Uterus (tissue), 3 donors: ENCODE measurements at regions not wholly inside any gene's neighbourhood (a gene's known extent, or its start where the extent isn't known, plus 50 kb on each side); places are given as distances from the start of the nearest gene placed in this dataset.

Experiments
- DNase-seq, 2 donors: peaks; one replicate each; pipeline ENCODE4 v3.0.0-alpha.2; 2019 to 2020
- H3K27ac ChIP-seq, 2 donors: fragments of 200-600 bp; sonication (generic); 1 replicate in 1 of 2; 2 replicates in 1 of 2; pipeline ENCODE4 v1.5.1; 2016 to 2018
- H3K27me3 ChIP-seq, 2 donors: fragments of 200-600 bp; sonication (generic); one replicate each; pipeline ENCODE4 v1.5.1; 2018 to 2019; ENCODE audit warnings: control low read depth in 1 of 2
- H3K36me3 ChIP-seq, 2 donors: fragments of 200-600 bp; sonication (generic); one replicate each; pipeline ENCODE4 v1.5.1; 2019; ENCODE audit warnings: control low read depth in 1 of 2
- H3K4me1 ChIP-seq, 2 donors: fragments of 200-600 bp; sonication (generic); one replicate each; pipeline ENCODE4 v1.5.1; 2018 to 2019; ENCODE audit warnings: control low read depth in 1 of 2
- H3K4me3 ChIP-seq, 2 donors: fragments of 200-600 bp; sonication (generic); 1 replicate in 1 of 2; 2 replicates in 1 of 2; pipeline ENCODE4 v1.5.1; 2018 to 2019; ENCODE audit warnings: mild to moderate bottlenecking in 1 of 2
- H3K9me3 ChIP-seq, 2 donors: fragments of 200-600 bp; sonication (generic); one replicate each; pipeline ENCODE4 v1.5.1; 2019; ENCODE audit warnings: control low read depth in 1 of 2
- CTCF ChIP-seq, 4 experiments: fragments of 200-600 bp in 2 of 4; fragments of 450-650 bp in 2 of 4; sonication (generic) in 2 of 4; IDR thresholded peaks; one replicate each; pipeline ENCODE4 v1.5.1; 2016 to 2019; ENCODE audit warnings: antibody characterized with exemption in 4 of 4, mild to moderate bottlenecking in 2 of 4, moderate library complexity in 1 of 4
- POLR2A ChIP-seq, 2 donors: fragments of 450-650 bp; IDR thresholded peaks; one replicate each; pipeline ENCODE4 v1.6.1; 2016; ENCODE audit warnings: antibody characterized with exemption in 2 of 2, mild to moderate bottlenecking in 1 of 2, moderate library complexity in 1 of 2
- intact Hi-C: fragments of 100-400 bp; cut with DNase I; formaldehyde crosslinking; loops from one replicate; pipeline ENCODE4 v1.15.1; 2023; ENCODE audit warnings: low total_unique reads
- donor health status: DM: yes; HTN: yes; CAD: no.

GRCh38 chr6:163929538-163929937 lies 515.0 kb downstream of the QKI start:
- H3K36me3 ChIP-seq: no peaks in the 10 kb centered on the region

GRCh38 chr6:163926642-163927041 lies 512.1 kb downstream of the QKI start:
- TF ChIP-seq POLR2A (IDR thresholded peaks at IDR 0.05): no peak
- TF ChIP-seq CTCF (IDR thresholded peaks at IDR 0.05): no peak
- Histone ChIP-seq H3K36me3 (no peaks in the 10 kb centered on the region), H3K4me1 (no peaks in the 10 kb centered on the region), H3K27ac (no peak overlapping the region), H3K4me3 (no peak overlapping the region), H3K27me3 (no peaks in the 10 kb centered on the region), H3K9me3 (no peaks in the 10 kb centered on the region)
- intact Hi-C loops: no loop called here
- peak in 1 of 2 donors; percentile 16 for DNase-seq

More at GRCh38 chr6:163929538-163929937, 515.0 kb downstream of the QKI start:
- intact Hi-C loops: no loop called here
- Histone ChIP-seq H3K4me3 (no peak overlapping the region), H3K27me3 (no peaks in the 10 kb centered on the region), H3K27ac (no peak overlapping the region), H3K4me1 (no peaks in the 10 kb centered on the region), H3K9me3 (no peaks in the 10 kb centered on the region)
- no peak for TF ChIP-seq POLR2A (IDR thresholded peaks at IDR 0.05)
- no peak for DNase-seq

- Histone ChIP-seq H3K4me3 (no peak overlapping the region), H3K36me3 (no peaks in the 10 kb centered on the region), H3K27ac (no peak overlapping the region), H3K9me3 (no peaks in the 10 kb centered on the region), H3K27me3 (no peaks in the 10 kb centered on the region), H3K4me1 (no peaks in the 10 kb centered on the region)
- intact Hi-C loops: no loop called here
- no peak for DNase-seq
- no peak for TF ChIP-seq CTCF (IDR thresholded peaks at IDR 0.05)
- no peak for TF ChIP-seq POLR2A (IDR thresholded peaks at IDR 0.05)
Measured at GRCh38 chr6:163925839-163926238, 511.3 kb downstream of the QKI start.

- intact Hi-C loops: no loop called here
- no peaks in the 10 kb centered on the region for H3K36me3 ChIP-seq
- H3K9me3 ChIP-seq: no peaks in the 10 kb centered on the region
- no peak for DNase-seq
- H3K4me3 ChIP-seq: no peak overlapping the region
- H3K27ac ChIP-seq: no peak overlapping the region
- no peak for TF ChIP-seq CTCF (IDR thresholded peaks at IDR 0.05)
- TF ChIP-seq POLR2A (IDR thresholded peaks at IDR 0.05): no peak
- no peaks in the 10 kb centered on the region for H3K27me3 ChIP-seq
- H3K4me1 ChIP-seq: no peaks in the 10 kb centered on the region
Measured at GRCh38 chr6:163923658-163924411, 509.3 kb downstream of the QKI start.

GRCh38 chr6:163922562-163922961 lies 508.0 kb downstream of the QKI start:
- H3K9me3 ChIP-seq: no peaks in the 10 kb centered on the region
- DNase-seq: no peak
- TF ChIP-seq POLR2A (IDR thresholded peaks at IDR 0.05) (no peak), CTCF (IDR thresholded peaks at IDR 0.05) (no peak)
- intact Hi-C loops: no loop called here
- no peak overlapping the region for H3K27ac ChIP-seq
- H3K4me1 ChIP-seq: no peaks in the 10 kb centered on the region
- H3K27me3 ChIP-seq: no peaks in the 10 kb centered on the region
- H3K36me3 ChIP-seq: no peaks in the 10 kb centered on the region
- H3K4me3 ChIP-seq: no peak overlapping the region
